Lower lobe of right lung (tissue), 2 donors: ENCODE measurements at regions not wholly inside any gene's neighbourhood (a gene's known extent, or its start where the extent isn't known, plus 50 kb on each side); places are given as distances from the start of the nearest gene placed in this dataset.
A peak's percentile ranks its signal among the peaks of the same experiment; 100 is the strongest.

ENCODE experiments used
- ATAC-seq, 2 donors: fragments of 200-7000 bp; cut with Tn5 transposase; one replicate each; pipeline ENCODE4 v1.9.1; 2020 to 2022; ENCODE audit warnings: mild to moderate bottlenecking in 2 of 2, moderate library complexity in 2 of 2
- DNase-seq: peaks from one replicate; pipeline ENCODE4 v3.0.0-alpha.2; 2020
- H3K27ac ChIP-seq: fragments of 200-600 bp; one replicate; pipeline ENCODE4 v1.8.0; 2022
- H3K27me3 ChIP-seq: fragments of 200-600 bp; one replicate; pipeline ENCODE4 v1.8.0; 2022; ENCODE audit warnings: low read depth
- H3K36me3 ChIP-seq: fragments of 200-600 bp; one replicate; pipeline ENCODE4 v1.8.0; 2022; ENCODE audit warnings: mild to moderate bottlenecking
- H3K4me1 ChIP-seq: fragments of 200-600 bp; one replicate; pipeline ENCODE4 v1.8.0; 2022
- H3K4me3 ChIP-seq: fragments of 200-600 bp; one replicate; pipeline ENCODE4 v1.8.0; 2022; ENCODE audit warnings: mild to moderate bottlenecking
- H3K9me3 ChIP-seq: fragments of 200-600 bp; one replicate; pipeline ENCODE4 v1.8.0; 2022
- CTCF ChIP-seq: fragments of 200-600 bp; IDR thresholded peaks from one replicate; pipeline ENCODE4 v1.8.0; 2022; ENCODE audit warnings: antibody characterized with exemption, mild to moderate bottlenecking
- intact Hi-C: fragments of 100-400 bp; cut with DNase I; formaldehyde crosslinking; loops from one replicate; pipeline ENCODE4 v1.11.0; 2022
- donor health status: DM: no; HTN: yes; CAD: no; lungs with severe emphysema.

- Histone ChIP-seq H3K36me3 (no peaks in the 10 kb centered on the region), H3K4me1 (no peaks in the 10 kb centered on the region), H3K4me3 (no peak overlapping the region), H3K27ac (no peak overlapping the region), H3K9me3 (no peaks in the 10 kb centered on the region), H3K27me3 (no peaks in the 10 kb centered on the region)
- ATAC-seq = no peak
- intact Hi-C loops = no loop called here
- DNase-seq = no peak
- TF ChIP-seq CTCF = no peak
Measured at GRCh38 chr15:38614621-38615020, 50.0 kb upstream of the RASGRP1 start.

- DNase-seq (no peak), ATAC-seq (no peak)
- intact Hi-C loops = no loop called here
Measured at GRCh38 chr15:38617831-38618230, 53.2 kb upstream of the RASGRP1 start.

GRCh38 chr15:38618242-38618955 is 53.8 kb upstream of the RASGRP1 start:
- intact Hi-C loops = no loop called here
- H3K9me3 ChIP-seq = no peaks in the 10 kb centered on the region
- no peak for TF ChIP-seq CTCF
- no peaks in the 10 kb centered on the region for H3K4me1 ChIP-seq
- H3K4me3 ChIP-seq = no peak overlapping the region
- no peak for DNase-seq
- no peaks in the 10 kb centered on the region for H3K36me3 ChIP-seq
- no peak for ATAC-seq
- no peaks in the 10 kb centered on the region for H3K27me3 ChIP-seq
- H3K27ac ChIP-seq = no peak overlapping the region

More at GRCh38 chr15:38617831-38618230, 53.2 kb upstream of the RASGRP1 start:
- TF ChIP-seq CTCF = no peak
- no peaks in the 10 kb centered on the region for H3K9me3 ChIP-seq
- no peak overlapping the region for H3K27ac ChIP-seq
- no peaks in the 10 kb centered on the region for H3K4me1 ChIP-seq
- H3K36me3 ChIP-seq = no peaks in the 10 kb centered on the region
- no peak overlapping the region for H3K4me3 ChIP-seq
- H3K27me3 ChIP-seq = no peaks in the 10 kb centered on the region

DNA sequence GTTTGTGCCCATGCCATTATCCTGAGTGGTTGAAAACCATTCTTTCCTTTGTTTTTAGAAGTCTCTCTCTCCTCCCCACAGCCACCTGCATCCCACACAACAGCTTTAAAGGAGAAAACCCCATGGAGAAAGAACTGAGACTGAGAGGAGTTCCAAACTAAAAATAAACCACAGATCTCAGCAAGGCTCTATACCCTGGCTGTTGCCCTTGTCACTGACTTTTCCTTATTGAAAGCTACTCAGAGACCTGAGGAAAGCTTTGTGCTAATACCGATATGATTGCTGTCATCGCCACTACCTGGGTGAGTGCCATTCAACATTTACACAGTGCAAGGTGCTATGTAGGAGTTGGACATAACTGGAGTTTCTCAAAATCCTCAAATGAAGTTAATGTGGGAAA is 55.5 kb upstream of the RASGRP1 start:
- Histone ChIP-seq H3K36me3 (no peaks in the 10 kb centered on the region), H3K4me3 (no peak overlapping the region), H3K4me1 (peaks cover 10% of the 10 kb centered on the region), H3K9me3 (no peaks in the 10 kb centered on the region), H3K27ac (no peak overlapping the region), H3K27me3 (no peaks in the 10 kb centered on the region)
- DNase-seq (no peak), ATAC-seq (peak in 1 of 2 donors; percentile 30)
- intact Hi-C loops = no loop called here
- TF ChIP-seq CTCF = no peak

- Histone ChIP-seq H3K4me1 (peaks cover 10% of the 10 kb centered on the region), H3K27ac (no peak overlapping the region), H3K9me3 (no peaks in the 10 kb centered on the region), H3K36me3 (no peaks in the 10 kb centered on the region), H3K27me3 (no peaks in the 10 kb centered on the region), H3K4me3 (no peak overlapping the region)
- no peak for DNase-seq
- intact Hi-C loops = no loop called here
- no peak for ATAC-seq
- TF ChIP-seq CTCF = no peak
Measured at GRCh38 chr15:38620851-38621594, 56.4 kb upstream of the RASGRP1 start.
